Heart left ventricle (tissue), 13 donors: ENCODE measurements at regions not wholly inside any gene's neighbourhood (a gene's known extent, or its start where the extent isn't known, plus 50 kb on each side); places are given as distances from the start of the nearest gene placed in this dataset.

Source experiments
- CTCF ChIP-seq, 12 donors: fragments of 200-600 bp; sonication (generic) in 4 of 12; IDR thresholded peaks; one replicate each; pipeline versions ENCODE4 v1.5.0 to v1.8.0; 2018 to 2022; ENCODE audit warnings: antibody characterized with exemption in 12 of 12, mild to moderate bottlenecking in 5 of 12
- POLR2A ChIP-seq, 2 donors: fragments of 450-650 bp; IDR thresholded peaks; one replicate each; pipeline ENCODE4 v1.6.1; 2017; ENCODE audit warnings: antibody characterized with exemption in 2 of 2, mild to moderate bottlenecking in 2 of 2, moderate library complexity in 2 of 2
- donor health status: ischemic (EF 13 %, LVEDD 7.1; RV severe dilation, severe dysfunction).
- donor health status: DM: no; HTN: yes; CAD: no.
- donor health status: DM: no; HTN: no; CAD: no.
- donor health status: ischemic (EF 25% LVEDD 6.9; RV normal size, moderate dysfunction).
- donor health status: ischemic (EF 25% LVEDD 5.7; RV mildly dilated, moderate dysfunction).
- donor health status: ischemic (EF 35%, LVEDD 5.7; RV mildly dilated, moderate dysfunction).
- donor health status: nonischemic (EF 11% LVEDD 7.7; RV severe dilation, severe dysfunction).
- donor health status: DM: yes; HTN: yes; CAD: no.
- donor health status: PGD.
- donor health status: ischemic (EF 29% LVEDD 5.4; RV normal size, mild dysfunction).
- donor health status: nonischemic (EF 23%, LVEDD 6.1; RV moderate dilation, normal function).

GRCh38 chr9:108441726-108442125 lies 414.1 kb downstream of the ACTL7B start:
- TF ChIP-seq CTCF (IDR thresholded peaks at IDR 0.05), result no peak
- TF ChIP-seq POLR2A (IDR thresholded peaks at IDR 0.05), result no peak
